Osteocyte (in vitro differentiated cells): ENCODE measurements at regions not wholly inside any gene's neighbourhood (a gene's known extent, or its start where the extent isn't known, plus 50 kb on each side); places are given as distances from the start of the nearest gene placed in this dataset.

ENCODE experiments used
- DNase-seq: peaks from one replicate; pipeline ENCODE4 v3.0.0; 2021; ENCODE audit warnings: mixed read lengths; ENCODE audit not compliant: unreplicated experiment; ENCODE audit errors: extremely low spot score
- H3K27ac Mint-ChIP-seq: one replicate; pipeline ENCODE4 v1.8.0; 2021; ENCODE audit warnings: mild to moderate bottlenecking, mixed read lengths; ENCODE audit not compliant: unreplicated experiment
- H3K27me3 Mint-ChIP-seq: one replicate; pipeline ENCODE4 v1.8.0; 2021; ENCODE audit warnings: mixed read lengths; ENCODE audit not compliant: unreplicated experiment
- H3K36me3 Mint-ChIP-seq: one replicate; pipeline ENCODE4 v1.8.0; 2021; ENCODE audit warnings: mixed read lengths; ENCODE audit not compliant: unreplicated experiment
- H3K4me1 Mint-ChIP-seq: one replicate; pipeline ENCODE4 v1.8.0; 2021; ENCODE audit warnings: mixed read lengths; ENCODE audit not compliant: unreplicated experiment
- H3K4me3 Mint-ChIP-seq: one replicate; pipeline ENCODE4 v1.8.0; 2021; ENCODE audit warnings: mild to moderate bottlenecking, moderate library complexity, mixed read lengths; ENCODE audit not compliant: unreplicated experiment
- H3K9me3 Mint-ChIP-seq: one replicate; pipeline ENCODE4 v1.8.0; 2021; ENCODE audit warnings: mixed read lengths; ENCODE audit not compliant: unreplicated experiment
- CTCF ChIP-seq: fragments of 200-600 bp; sonication (generic); IDR thresholded peaks from 2 replicates; pipeline ENCODE4 v1.5.0; 2021; ENCODE audit warnings: antibody characterized with exemption, mild to moderate bottlenecking, moderate library complexity

DNA sequence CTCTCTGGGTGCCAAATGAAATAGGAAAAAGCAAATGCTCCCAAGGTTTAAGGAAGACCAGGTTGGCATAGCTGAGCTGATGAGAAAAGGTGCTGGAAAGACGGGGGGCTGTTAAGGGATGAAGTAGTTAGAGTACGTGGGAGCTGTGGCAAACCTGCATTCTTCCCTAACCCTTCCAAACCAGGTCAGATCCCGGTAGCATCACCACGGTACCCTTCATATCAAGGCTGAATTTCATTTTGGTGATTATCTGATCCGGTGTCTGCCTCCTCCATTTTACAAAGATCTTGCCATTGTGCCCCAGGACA, 68.0 kb upstream of the PIM1 start:
- H3K4me3 Mint-ChIP-seq, result peak overlapping the region; percentile 66
- no peaks in the 10 kb centered on the region for H3K36me3 Mint-ChIP-seq
- TF ChIP-seq CTCF, result no peak
- DNase-seq, result no peak
- peak overlapping the region; percentile 98 for H3K27ac Mint-ChIP-seq
- H3K4me1 Mint-ChIP-seq, result peaks cover 28% of the 10 kb centered on the region
- no peaks in the 10 kb centered on the region for H3K27me3 Mint-ChIP-seq
- H3K9me3 Mint-ChIP-seq, result no peaks in the 10 kb centered on the region

- Mint-ChIP-seq H3K27me3 (no peaks in the 10 kb centered on the region), H3K9me3 (no peaks in the 10 kb centered on the region), H3K4me1 (peaks cover 28% of the 10 kb centered on the region), H3K4me3 (peak overlapping the region; percentile 66), H3K36me3 (no peaks in the 10 kb centered on the region), H3K27ac (peak overlapping the region; percentile 98)
- peak; percentile 96 for DNase-seq
- TF ChIP-seq CTCF, result no peak
These were observed 67.4 kb upstream of the PIM1 start for GRCh38 chr6:37102299-37103168.

- Mint-ChIP-seq H3K4me1 (peaks cover 28% of the 10 kb centered on the region), H3K9me3 (no peaks in the 10 kb centered on the region), H3K27ac (peak overlapping the region; percentile 96), H3K4me3 (peak overlapping the region; percentile 58), H3K27me3 (no peaks in the 10 kb centered on the region), H3K36me3 (no peaks in the 10 kb centered on the region)
- no peak for TF ChIP-seq CTCF
- DNase-seq, result no peak
These were observed 66.5 kb upstream of the PIM1 start for GRCh38 chr6:37103169-37104039.

- Mint-ChIP-seq H3K4me1 (peaks cover 28% of the 10 kb centered on the region), H3K27me3 (no peaks in the 10 kb centered on the region), H3K36me3 (no peaks in the 10 kb centered on the region), H3K9me3 (no peaks in the 10 kb centered on the region), H3K4me3 (no peak overlapping the region), H3K27ac (peak overlapping the region; percentile 96)
- DNase-seq, result no peak
- no peak for TF ChIP-seq CTCF
These were observed 65.2 kb upstream of the PIM1 start for GRCh38 chr6:37104824-37105147.
